GM10266 (cell line): ENCODE measurements at regions not wholly inside any gene's neighbourhood (a gene's known extent, or its start where the extent isn't known, plus 50 kb on each side); places are given as distances from the start of the nearest gene placed in this dataset.
"Not testable (repeated sequence)": the region's sequence is repeated elsewhere in the genome, so short reads cannot be mapped to it uniquely, and the experiment has no call there.

Source experiments
- DNase-seq: peaks from one replicate; pipeline ENCODE4 v3.0.0; 2012; ENCODE audit errors: extremely low spot score
- TF ChIP-seq, protein P1 (sequence below): IDR thresholded peaks from 2 replicates; pipeline ENCODE4 v1.5.1; 2012; ENCODE audit warnings: mild to moderate bottlenecking, low read depth; ENCODE audit not compliant: control insufficient read depth, insufficient read depth; ENCODE audit errors: missing control alignments

- no peak for DNase-seq
- TF ChIP-seq, protein P1, sequence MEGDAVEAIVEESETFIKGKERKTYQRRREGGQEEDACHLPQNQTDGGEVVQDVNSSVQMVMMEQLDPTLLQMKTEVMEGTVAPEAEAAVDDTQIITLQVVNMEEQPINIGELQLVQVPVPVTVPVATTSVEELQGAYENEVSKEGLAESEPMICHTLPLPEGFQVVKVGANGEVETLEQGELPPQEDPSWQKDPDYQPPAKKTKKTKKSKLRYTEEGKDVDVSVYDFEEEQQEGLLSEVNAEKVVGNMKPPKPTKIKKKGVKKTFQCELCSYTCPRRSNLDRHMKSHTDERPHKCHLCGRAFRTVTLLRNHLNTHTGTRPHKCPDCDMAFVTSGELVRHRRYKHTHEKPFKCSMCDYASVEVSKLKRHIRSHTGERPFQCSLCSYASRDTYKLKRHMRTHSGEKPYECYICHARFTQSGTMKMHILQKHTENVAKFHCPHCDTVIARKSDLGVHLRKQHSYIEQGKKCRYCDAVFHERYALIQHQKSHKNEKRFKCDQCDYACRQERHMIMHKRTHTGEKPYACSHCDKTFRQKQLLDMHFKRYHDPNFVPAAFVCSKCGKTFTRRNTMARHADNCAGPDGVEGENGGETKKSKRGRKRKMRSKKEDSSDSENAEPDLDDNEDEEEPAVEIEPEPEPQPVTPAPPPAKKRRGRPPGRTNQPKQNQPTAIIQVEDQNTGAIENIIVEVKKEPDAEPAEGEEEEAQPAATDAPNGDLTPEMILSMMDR = no peak
These were observed 966.7 kb downstream of the SLC6A15 start for GRCh38 chr12:83945871-83946270.

- TF ChIP-seq, protein P1 = no peak
- DNase-seq = no peak
These were observed 972.9 kb downstream of the SLC6A15 start for GRCh38 chr12:83939718-83940117.

DNA sequence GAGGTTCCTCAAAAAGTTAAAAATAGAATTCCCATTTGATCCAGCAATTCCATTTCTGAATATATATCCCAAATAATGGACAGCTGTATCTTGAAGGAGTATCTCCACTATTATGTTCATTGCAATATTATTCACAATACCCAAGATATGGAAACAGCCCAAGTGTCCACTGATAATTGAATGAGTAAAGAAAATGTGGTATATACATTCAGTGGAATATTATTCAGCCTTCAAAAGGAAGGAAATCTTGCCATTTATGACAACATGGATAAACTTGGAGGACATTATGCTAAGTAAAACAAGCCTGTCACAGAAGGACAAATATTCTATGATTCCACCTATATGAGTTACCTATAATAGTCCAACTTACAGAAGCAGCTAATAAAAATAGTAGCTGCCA is 979.0 kb downstream of the SLC6A15 start:
- TF ChIP-seq, protein P1 = no peak
- DNase-seq = no peak

GRCh38 chr12:83932011-83932410 is 980.6 kb downstream of the SLC6A15 start:
- DNase-seq = no peak
- TF ChIP-seq, protein P1 = no peak

DNA sequence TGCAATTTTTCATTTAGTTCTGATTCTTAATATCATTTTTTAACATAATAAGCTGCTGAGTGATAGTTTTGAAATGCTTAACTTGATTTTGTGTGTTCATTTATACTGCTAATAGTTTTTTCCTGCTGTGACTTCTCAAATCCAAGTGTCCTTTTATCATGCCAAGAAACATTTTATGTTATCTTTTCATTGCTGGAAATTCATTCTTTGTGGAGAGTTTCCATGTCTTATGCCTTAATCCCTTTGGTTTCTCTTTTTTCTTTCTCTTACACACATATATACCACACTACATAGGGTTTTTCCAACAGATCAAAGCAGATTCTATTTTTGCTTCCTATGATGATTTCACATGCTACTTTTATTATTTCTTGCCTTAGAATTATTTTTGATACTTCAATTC is 981.1 kb downstream of the SLC6A15 start:
- DNase-seq = no peak
- TF ChIP-seq, protein P1 = no peak

DNA sequence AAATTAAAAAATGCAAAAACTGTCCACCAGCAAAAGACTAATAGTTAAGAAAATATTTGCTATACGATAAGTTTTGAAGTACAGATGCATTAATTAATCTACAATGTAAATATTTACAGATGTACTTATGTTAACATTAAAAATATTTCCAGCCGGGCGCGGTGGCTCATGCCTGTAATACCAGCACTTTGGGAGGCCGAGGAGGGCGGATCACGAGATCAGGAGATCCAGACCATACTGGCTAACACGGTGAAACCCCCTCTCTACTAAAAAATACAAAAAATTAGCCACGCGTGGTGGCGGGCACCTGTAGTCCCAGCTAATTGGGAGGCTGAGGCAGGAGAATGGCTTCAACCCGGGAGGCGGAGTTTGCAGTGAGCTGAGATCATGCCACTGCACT is 982.8 kb downstream of the SLC6A15 start:
- DNase-seq = not testable (repeated sequence)

GRCh38 chr12:83920821-83921547 is 991.6 kb downstream of the SLC6A15 start:
- no peak for DNase-seq
- TF ChIP-seq, protein P1 = no peak

- TF ChIP-seq, protein P1 = no peak
- no peak for DNase-seq
These were observed 993.5 kb downstream of the SLC6A15 start for GRCh38 chr12:83919081-83919480.
